ENCODE measurements at regions not wholly inside any gene's neighbourhood (a gene's known extent, or its start where the extent isn't known, plus 50 kb on each side); places are given as distances from the start of the nearest gene placed in this dataset.
"Not testable (repeated sequence)": the region's sequence is repeated elsewhere in the genome, so short reads cannot be mapped to it uniquely, and the experiment has no call there.

DNA sequence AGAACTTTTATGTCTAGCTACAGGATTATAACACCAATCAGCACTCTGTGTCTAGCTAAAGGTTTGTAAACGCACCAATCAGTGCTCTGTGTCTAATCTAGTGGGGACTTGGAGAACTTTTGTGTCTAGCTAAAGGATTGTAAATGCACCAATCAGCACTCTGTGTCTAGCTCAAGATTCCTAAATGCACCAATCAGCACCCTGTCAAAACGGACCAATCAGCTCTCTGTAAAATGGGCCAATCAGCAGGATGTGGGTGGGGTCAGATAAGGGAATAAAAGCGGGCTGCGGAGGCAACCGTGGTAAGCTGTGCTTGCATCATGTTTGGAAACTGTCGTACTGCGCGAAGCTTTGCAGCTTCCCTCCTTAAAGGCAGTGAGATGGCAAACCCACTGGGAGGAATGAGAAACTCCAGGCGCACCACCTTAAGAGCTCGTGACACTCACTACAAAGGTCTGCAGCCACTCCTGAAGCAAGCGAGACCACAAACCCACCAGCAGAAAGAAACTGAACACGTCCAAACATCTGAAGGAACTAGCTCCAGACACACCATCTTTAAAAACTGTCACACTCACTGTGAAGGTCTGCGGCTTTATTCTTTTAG lies 112.1 kb upstream of the DUSP22 start:
- not testable (repeated sequence) for DNase-seq (ENCODE audit: low read depth)

DNA sequence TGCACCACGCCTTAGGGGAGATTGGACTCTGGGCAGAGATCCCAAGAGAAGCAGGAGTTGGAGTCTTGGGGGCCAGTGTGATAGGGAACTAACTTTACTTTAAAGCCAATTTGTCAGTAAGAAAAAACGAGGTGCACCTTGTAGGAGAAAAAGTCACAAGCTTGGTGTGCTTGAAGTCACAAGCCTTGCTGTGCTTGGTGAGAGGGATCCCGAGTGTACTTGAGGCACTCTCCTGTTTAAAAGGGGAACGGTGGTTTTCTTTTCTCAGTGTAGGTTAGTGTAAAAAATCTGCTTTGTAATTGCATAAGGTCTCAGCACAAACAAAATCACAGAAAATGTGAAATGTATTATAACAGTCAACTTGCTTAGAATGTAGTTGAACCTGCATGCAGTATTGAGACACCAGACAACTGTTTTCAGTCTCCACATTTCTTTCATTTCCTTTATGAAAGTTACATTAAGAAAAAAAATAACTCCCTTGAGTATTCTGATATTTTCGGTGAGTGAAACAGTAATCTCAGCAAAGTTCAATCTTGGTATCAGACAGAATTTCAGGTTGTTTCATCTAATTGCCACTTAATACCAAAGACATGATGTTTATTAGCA lies 111.1 kb upstream of the DUSP22 start:
- DNase-seq (ENCODE audit: low read depth), result no peak

DNA sequence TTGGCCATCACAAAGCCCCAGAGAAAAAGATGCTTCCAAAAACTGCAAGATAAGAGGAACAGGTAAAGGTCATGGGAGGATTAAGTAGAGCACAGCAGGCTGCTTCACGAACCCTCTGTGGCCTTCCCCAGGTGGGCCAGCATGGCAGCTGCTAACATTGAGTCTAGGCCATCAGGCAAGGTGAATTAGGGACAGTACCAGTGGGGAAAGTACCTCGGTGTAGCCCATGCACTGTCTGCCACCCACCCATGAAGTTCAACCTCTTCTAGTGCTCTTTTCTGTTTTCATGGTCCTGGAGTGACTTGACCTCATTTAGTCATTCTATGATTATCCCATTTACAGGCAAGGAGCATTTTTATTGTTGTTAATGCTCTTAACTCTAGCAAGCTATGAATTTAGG lies 108.6 kb upstream of the DUSP22 start:
- DNase-seq (ENCODE audit: low read depth), result no peak

DNA sequence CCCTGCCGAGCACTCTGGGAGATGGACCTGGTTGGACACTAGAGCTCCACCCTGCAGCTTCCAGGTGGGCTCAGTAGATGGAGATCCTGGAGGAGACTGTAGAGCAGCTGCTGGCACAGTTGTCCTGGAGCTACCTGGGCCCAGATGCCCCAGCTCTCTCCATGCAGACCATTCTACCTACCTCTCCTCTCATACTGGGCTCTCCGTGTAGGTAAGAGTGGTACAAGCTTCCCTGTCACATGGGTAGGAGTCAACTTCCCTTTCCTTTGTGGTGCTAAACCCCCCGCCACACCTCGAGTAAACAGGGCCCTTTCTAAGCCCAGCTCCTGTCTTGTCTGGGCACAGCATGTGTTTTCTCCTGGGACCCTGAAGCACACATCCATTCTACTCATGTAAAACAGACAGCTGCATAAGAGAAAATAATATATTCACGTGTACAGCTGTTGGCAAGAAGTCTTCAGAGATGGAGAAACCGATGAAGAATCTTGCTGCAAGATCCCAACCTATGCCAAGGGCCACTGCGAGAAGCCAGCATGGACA lies 108.1 kb upstream of the DUSP22 start:
- DNase-seq (ENCODE audit: low read depth), result no peak

DNA sequence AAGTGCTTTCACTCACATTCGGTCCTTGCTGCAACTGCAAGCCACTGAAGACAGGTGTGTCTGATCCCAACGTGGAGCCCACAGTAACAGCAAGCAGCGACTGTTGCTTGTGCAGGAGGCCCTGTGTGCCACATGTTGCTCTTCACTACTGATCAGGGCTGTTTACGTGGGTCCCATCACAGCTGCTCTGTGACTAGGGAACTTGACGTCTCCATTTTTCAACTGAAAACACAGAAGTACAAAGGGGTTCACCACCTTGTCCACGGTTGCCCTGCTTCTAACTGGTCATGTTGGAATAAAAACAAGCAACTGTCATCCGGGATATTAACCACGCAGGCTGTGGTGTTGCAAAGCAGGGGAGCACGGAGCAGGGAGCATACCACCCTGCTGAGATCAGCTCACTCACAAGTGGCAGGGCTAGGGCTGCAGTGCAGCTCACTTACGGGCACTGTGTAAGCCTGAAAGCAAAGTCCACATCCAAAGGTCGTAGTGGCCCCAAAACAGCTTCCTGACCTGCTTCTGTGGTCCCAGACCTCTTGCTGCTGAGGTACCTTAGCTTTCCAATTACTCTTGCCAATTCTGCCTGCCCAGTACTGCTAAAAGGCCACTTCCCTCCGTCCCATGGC lies 105.8 kb upstream of the DUSP22 start:
- DNase-seq (ENCODE audit: low read depth), result no peak

DNA sequence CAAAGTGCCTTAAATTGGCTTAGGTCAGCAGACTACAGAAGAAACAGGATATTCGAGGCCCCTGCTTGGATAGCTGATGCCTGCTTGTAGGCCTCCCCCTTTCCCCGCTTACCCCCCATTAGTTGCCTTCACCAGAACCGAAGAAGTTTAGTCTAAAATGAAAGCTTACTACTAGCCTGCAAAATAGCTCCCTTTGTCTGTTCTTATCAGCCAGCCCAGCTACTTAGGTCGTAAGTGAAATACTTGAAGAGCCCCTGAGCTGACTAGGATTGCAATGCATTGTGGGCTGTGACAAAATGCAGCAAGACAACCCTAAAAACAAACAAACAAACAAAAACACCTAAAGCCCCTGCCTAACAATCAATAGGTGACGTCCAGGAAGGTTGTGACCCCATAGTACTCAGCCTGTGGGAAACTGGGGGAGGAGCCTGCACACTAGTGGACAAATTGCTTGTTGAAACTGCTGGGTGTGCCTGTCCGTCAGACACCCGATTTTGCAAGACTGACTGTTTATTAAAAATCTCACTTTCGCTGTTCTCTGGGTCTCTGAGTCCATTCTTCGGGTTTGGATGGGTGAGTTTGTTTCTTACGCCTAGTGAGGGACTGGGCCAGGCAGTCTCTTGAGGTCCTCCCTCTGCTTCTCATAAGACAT lies 105.0 kb upstream of the DUSP22 start:
- DNase-seq (ENCODE audit: low read depth), result no peak

DNA sequence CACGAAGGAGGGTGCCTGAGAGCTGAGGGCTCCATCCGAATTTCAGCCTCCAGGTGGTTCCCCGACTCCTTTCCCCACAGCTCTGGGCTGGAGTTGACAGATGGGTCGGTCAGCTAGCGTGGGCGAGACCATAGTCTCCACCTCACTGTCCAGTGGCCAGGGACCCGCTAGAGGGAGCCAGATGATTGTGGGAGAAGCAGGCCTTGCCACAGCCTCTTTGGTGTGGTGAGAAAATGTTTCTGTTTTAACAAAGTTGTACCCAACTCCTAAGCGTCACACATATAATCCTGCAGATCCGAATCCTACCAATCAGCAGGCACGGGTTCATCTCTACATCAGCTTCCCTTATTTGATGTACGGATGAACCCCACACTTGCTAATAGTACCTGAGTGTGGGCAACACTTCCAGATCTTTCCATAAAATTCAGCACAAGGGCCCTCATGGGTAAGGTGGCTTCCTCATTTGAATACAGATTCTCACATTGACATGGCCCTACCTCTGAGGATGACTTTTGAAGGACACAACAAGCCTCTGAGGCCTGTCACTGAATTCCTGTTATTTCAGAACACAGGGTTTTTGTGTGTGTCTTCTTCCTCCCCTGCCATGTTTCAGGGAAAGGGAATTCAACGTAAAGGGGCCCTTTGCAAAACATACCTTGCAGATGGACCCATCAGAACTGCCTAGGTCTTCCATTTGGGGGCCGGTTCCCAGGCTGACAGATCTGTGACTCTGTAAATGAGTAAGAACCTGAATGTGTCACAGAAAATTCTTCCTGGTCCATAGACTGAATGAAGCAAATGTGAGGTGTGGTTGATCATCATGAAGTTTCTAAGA lies 103.2 kb upstream of the DUSP22 start:
- DNase-seq (ENCODE audit: low read depth), result peak; percentile 61

DNA sequence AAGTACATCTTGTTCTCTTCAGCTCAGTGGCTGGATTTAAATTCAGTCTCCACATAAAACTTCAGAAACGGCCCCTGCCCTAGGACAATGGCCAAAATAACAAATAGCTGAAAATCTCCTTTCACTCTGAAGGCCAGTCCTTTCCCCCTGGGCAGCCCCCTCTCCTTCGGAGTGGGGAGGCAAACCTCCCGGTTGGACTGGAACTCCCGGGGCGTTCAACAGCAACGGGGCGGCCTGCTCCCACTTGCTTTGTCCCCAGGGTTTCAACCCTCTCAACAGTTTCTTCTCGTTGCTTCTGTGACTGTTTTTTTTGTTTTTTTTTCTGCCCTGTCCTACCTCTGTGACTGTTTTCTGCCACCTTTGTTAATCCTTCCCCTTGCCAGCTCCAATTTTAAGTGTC lies 102.6 kb upstream of the DUSP22 start:
- DNase-seq (ENCODE audit: low read depth), result no peak

DNA sequence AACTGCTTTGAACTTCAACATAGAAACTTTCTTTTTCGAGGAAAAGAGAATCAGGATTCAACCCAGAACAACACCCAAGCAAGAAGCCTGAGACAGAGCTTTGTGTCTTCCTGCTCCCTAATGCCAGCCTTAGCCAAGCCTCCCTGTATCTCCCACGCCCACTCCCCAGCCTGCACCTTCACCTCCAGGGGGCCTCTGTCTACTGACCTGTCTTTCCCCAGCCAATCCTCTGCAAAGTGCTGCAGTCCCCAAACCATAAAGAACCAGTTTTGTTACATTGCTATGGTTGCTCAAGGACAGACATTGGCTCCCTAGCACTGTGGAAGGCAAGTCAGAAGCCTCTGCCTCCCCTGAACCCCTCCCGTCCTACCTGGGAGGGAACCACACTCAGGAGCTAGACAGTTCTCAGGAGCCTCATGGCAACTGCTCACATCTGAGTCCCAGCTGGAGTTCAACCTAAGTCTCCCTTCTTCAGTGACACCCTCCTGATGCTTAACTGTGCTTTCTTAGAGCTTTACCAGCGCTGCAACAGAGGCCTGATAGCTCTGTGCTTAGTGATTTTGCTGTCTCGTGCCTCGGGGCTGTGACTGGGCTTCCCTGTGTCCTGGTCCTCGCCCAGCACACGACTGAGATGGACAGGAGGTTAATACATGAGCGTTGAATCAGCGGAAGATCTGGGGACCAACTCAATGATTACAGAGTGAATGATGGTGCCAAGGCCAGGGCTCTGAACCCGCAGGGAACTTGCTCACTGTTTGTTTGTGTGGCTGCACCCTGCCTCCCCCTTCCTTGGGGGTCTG lies 101.5 kb upstream of the DUSP22 start:
- no peak for DNase-seq (ENCODE audit: low read depth)

DNA sequence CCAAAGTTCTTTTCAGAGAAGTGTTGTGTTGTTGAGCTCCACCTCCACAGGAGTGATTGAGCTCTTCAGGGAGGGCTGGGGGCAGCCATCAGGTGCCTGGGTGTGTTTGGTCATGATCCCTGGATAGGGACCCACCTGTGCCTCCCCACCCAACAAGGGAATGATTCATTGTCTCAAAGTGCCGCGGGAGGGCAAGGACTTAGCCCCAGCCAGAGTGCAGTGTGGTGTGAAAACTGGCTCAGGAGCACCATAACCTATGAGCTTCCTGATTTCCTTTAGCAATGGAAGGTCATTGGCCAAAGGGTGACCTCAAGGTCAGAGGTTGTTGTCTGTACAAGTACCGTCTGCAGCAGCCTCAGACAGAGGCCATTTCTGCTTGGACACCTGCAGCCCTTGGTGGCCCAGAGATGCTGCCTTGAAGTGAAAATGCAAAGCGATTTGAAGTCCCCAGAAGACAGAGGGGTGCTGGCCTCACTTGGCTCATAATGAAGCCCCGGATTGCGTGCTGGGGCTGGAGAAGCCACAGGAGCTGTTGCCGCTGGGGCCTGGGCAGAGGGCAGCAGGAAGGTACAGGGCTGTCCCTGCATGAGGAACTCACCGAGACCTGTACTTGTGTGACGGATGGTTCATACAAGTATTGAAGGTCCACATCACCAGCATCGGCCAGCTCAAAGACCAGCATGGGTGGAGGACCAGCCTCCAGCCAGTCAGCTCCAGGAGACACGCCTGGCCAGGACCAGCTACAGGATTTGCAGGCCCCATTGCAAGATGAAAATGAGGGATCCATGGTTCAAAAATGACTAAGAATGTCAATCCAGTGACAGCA lies 100.6 kb upstream of the DUSP22 start:
- no peak for DNase-seq (ENCODE audit: low read depth)

DNA sequence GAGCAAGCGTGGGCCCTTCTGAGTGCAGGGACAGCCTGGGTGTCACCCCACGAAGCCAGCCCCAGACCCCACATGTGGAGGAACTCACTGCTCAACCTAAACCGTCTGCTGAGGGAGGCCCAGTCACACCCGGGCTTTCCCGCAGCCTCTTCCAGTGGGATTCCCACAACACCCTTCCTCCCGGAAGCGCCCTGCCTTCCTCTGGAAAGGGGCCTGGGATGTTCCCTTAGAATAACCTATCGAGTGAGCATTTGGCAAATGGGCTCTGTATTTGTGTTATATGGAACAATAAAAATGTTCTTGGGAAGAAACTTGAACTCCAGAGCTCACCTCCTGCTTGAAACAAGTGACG lies 100.0 kb upstream of the DUSP22 start:
- no peak for DNase-seq (ENCODE audit: low read depth)

DNA sequence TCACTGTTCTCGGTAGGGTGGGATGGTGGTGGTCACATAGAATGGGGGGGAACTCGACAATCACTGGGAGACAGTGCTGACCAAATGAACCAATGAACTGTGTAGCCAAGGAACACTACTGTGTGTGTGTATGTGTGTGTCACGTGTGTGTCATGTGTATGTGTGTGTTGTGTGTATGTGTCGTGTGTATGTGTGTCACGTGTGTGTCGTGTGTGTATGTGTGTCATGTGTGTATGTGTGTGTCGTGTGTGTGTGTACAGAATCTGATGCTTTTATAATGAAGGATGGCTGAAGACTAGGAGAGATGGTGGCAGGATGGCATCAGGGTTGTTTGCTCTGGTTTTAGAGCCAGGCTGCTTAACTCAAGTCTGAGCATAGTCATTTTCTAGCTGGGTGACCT lies 99.1 kb upstream of the DUSP22 start:
- DNase-seq (ENCODE audit: low read depth), result no peak

DNA sequence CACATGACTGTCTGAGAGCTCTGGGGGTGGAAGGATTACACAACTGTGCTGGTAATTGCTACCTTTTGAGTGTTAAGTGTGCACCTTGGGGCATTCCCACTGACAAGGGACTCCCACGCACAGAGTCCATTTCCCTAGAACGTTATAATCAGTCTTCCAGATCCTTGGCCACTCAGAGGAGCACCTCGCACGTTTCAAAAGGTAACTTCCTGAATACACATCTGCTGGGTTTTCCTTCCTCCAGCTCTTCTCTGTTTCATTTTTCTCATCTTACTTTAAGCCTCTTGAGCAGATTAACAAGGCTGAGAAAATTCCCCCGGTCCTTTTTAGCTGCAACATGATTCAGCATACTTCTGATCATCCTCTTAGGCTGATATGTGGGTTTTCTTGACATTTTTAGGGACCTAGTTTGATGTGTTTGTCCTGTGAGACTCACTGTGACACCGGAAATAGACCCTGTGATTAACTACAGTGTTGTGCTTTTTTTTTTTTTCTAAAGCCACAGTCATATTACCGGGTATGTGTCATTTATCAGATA lies 98.4 kb upstream of the DUSP22 start:
- no peak for DNase-seq (ENCODE audit: low read depth)

DNA sequence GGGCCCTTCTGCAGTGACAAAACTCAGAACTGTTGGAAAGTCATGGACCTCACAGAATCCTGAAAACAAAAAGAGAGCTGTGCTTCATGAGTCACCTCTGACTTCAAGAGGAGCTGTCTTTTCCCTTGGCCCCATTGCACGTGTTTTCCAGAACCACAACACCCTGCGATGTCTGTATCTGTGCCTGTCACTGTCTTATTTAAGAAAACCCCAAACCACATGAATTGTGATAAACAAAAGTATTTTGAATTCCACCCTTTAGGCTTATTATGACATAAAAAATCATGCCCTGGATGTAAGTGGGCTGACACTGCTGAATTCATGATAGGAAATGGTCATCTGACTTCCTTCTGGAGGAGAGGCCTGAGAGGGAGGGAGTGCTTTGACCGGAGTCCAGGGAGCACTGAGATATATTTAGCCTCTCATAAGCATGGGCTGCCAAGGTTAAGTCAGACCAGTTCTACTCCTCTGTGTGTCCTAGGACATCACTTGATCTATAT lies 96.4 kb upstream of the DUSP22 start:
- peak; percentile 17 for DNase-seq (ENCODE audit: low read depth)

DNA sequence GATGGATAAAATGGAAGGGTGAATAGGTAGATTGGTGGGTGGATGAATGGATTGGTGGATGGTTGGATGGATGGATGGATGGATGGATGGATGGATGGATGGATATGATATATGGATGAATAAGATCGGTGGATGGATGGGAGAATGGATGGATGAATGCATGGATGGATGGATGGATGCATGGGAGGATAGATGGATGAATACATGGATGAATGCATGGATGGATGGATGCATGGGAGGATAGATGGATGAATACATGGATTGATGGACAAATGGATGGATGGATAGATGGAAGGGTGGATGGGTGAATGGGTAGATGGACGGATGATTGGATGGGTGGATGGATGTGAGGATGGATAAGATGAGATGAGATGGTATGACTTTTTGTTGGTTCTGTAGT lies 95.7 kb upstream of the DUSP22 start:
- no peak for DNase-seq (ENCODE audit: low read depth)

DNA sequence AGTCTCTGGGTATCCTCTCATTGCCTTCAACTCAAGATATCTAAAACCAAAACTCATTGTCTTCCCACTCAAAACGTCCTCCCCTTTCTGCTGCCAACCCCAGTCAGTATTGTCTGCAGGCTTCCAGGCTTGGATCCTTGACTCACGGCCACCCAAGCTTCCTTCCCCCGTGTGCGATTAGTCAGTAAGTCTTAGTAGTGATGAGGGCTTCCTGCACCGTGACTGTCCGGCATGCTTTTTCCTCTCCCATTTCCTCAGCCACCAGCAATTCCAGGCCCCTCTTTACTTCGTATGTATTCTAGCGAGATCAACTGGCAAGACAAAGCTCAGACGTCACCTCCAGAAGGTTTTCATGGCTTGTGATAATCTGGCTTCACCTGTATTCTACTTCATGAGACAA lies 88.6 kb upstream of the DUSP22 start:
- DNase-seq (ENCODE audit: low read depth), result no peak

DNA sequence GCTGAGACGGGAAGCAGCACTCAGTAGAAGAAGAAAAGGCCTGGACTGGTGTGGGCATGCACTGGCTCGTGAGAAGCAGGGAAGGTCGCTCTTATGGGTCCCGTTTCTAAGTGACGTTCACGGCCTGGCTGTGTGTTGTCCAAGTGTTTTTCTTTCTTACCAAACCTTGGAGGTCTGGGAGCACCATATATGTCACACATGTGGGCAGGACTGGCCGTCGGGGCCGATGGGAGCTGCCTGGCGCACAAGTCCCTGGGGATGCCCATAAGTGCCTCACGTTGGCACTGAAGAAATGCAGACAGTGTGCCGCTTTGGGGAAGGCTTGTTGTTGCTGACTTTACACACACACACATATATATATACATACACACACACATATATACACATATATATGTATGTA lies 86.0 kb upstream of the DUSP22 start:
- no peak for DNase-seq (ENCODE audit: low read depth)

DNA sequence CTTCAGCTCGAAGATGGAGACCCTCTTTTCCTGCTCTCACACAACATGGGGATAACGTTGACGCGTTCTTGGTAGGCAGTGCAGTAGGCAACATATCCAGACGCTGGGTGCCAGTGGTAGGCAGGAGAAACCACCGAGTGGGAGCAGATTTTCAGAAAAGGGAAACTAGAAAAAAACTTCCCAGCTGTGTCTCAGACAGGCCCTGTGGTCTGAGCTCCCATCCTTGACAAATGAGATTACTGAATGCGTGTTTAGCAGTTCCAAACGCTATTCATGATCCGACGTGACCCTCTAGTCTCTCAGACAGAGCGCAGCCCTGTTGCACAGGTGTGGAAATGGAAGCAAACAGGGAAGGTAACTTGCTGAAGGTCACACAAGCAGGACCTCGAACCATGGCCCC lies 83.9 kb upstream of the DUSP22 start:
- DNase-seq (ENCODE audit: low read depth), result no peak

DNA sequence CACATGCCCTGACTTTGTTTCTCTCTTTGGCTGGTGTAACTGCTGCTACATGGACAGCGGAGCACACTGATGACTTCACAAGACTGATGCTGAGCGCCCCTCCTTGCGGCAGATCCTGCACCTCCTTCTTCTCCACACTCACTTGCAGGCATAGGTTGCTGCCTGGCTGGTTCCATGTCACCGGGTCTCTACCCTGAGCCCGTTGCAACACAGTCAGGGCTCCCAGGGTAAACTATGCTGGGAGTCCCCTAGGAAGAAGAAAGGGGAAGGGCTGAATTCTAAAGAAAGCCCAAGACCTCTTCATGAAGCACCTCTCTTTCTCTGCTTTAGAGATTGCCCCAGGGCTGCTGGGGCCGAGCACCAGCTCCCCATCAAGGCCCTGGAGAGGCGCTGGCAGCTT lies 83.3 kb upstream of the DUSP22 start:
- DNase-seq (ENCODE audit: low read depth), result no peak
